ENCODE measurements at regions not wholly inside any gene's neighbourhood (a gene's known extent, or its start where the extent isn't known, plus 50 kb on each side); places are given as distances from the start of the nearest gene placed in this dataset.
"Not testable (repeated sequence)": the region's sequence is repeated elsewhere in the genome, so short reads cannot be mapped to it uniquely, and the experiment has no call there.

DNA sequence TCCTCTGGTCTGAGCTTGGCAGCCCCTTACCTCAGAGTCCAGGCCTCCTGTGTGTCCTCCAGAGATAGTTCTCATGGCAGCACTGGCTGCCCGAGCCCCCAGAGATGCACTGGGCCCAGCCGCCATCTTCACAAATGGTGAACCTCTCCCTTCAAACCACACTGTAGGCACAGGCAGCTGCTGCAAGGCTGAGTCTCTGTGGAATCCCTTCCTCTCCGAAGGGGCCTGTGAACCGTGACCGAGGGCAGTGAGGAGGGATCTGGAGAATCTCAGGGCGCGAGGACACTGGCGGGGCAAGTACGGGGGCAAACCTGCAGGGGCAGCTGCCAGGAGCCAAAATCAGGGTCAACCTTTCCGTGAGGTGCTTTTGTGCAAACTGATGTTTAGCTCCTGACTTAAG lies 69.5 kb upstream of the CFAP46 start:
- no peak overlapping the region for H2AFZ ChIP-seq (ENCODE audit: low read depth)
- no peak overlapping the region for H3K4me2 ChIP-seq
- no peaks in the 10 kb centered on the region for H3K27me3 ChIP-seq (ENCODE audit: insufficient read depth)
- H3K4me3 ChIP-seq (ENCODE audit: low read depth in 2 of 2, low read length in 1 of 2), result no peak overlapping the region
- H3K79me2 ChIP-seq (ENCODE audit: insufficient read depth), result no peaks in the 10 kb centered on the region
- no peaks in the 10 kb centered on the region for H3K9me2 ChIP-seq
- H3K4me1 ChIP-seq (ENCODE audit: control insufficient read depth in 1 of 2, insufficient read depth in 2 of 2, low read depth in 1 of 2, low read length in 1 of 2), result no peaks in the 10 kb centered on the region
- H4K20me1 ChIP-seq (ENCODE audit: insufficient read depth), result no peaks in the 10 kb centered on the region
- WGBS (ENCODE audit: low lambda C conversion rate), result 63% methylated on average over 9 of the region's 10 CpGs
- no peak for DNase-seq
- H3K9ac ChIP-seq, result no peak overlapping the region
- CTCF ChIA-PET, result no interaction called here
- POLR2A ChIA-PET, result interaction anchor here (0.7 kb wide), 1 partner anchor 9 kb away, joined by 3 read pairs; no protein-coding TSS in a partner anchor
- no peaks in the 10 kb centered on the region for H3K9me3 ChIP-seq
- H3K27ac ChIP-seq (ENCODE audit: low read depth in 2 of 2, low read length in 1 of 2), result no peak overlapping the region
- H3K36me3 ChIP-seq (replicated peaks in 1 of 2; ENCODE audit: control insufficient read depth in 1 of 2, insufficient read depth in 2 of 2, low read length in 1 of 2), result no peaks in the 10 kb centered on the region
- no peak for TF ChIP-seq RCOR1 (IDR thresholded peaks at IDR 0.05; ENCODE audit: low read length)
- peaks cover 8% of the 10 kb centered on the region for H3F3A ChIP-seq (replicated peaks; ENCODE audit: insufficient read depth)

DNA sequence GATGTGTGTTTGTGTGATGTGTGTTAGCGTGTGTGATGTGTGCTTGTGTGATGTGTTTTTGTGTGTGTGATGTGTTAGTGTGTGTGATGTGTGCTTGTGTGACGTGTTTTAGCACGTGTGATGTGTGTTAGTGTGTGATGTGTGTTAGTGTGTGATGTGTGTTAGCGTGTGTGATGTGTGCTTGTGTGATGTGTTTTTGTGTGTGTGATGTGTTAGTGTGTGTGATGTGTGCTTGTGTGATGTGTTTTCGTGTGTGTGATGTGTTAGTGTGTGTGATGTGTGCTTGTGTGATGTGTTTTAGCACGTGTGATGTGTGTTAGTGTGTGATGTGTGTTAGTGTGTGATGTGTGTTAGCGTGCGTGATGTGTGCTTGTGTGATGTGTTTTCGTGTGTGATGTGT lies 69.0 kb upstream of the CFAP46 start:
- 55% methylated on average over 9 of the region's 9 CpGs for WGBS (ENCODE audit: low lambda C conversion rate)
- H4K20me1 ChIP-seq (ENCODE audit: insufficient read depth); H3K9me2 ChIP-seq; H3K4me3 ChIP-seq (ENCODE audit: low read depth in 2 of 2, low read length in 1 of 2); DNase-seq; CTCF ChIA-PET; H3K36me3 ChIP-seq (replicated peaks in 1 of 2; ENCODE audit: control insufficient read depth in 1 of 2, insufficient read depth in 2 of 2, low read length in 1 of 2); H2AFZ ChIP-seq (ENCODE audit: low read depth); H3F3A ChIP-seq (replicated peaks; ENCODE audit: insufficient read depth); H3K9ac ChIP-seq; H3K9me3 ChIP-seq; H3K27me3 ChIP-seq (ENCODE audit: insufficient read depth); H3K4me1 ChIP-seq (ENCODE audit: control insufficient read depth in 1 of 2, insufficient read depth in 2 of 2, low read depth in 1 of 2, low read length in 1 of 2); H3K79me2 ChIP-seq (ENCODE audit: insufficient read depth); H3K27ac ChIP-seq (ENCODE audit: low read depth in 2 of 2, low read length in 1 of 2); H3K4me2 ChIP-seq: not testable (repeated sequence)
- POLR2A ChIA-PET, result interaction anchor here (0.7 kb wide), 1 partner anchor 8 kb away, joined by 3 read pairs; no protein-coding TSS in a partner anchor

DNA sequence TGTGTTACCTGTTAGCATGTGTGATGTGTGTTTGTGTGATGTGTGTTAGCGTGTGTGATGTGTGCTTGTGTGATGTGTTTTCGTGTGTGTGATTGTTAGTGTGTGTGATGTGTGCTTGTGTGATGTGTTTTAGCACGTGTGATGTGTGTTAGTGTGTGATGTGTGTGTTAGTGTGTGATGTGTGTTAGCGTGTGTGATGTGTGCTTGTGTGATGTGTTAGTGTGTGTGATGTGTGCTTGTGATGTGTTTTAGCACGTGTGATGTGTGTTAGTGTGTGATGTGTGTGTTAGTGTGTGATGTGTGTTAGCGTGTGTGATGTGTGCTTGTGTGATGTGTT lies 68.4 kb upstream of the CFAP46 start:
- H3K4me1 ChIP-seq (ENCODE audit: control insufficient read depth in 1 of 2, insufficient read depth in 2 of 2, low read depth in 1 of 2, low read length in 1 of 2); H3K79me2 ChIP-seq (ENCODE audit: insufficient read depth); H3K4me2 ChIP-seq; H3K9me2 ChIP-seq; H3K27ac ChIP-seq (ENCODE audit: low read depth in 2 of 2, low read length in 1 of 2); CTCF ChIA-PET; H2AFZ ChIP-seq (ENCODE audit: low read depth); H3K36me3 ChIP-seq (replicated peaks in 1 of 2; ENCODE audit: control insufficient read depth in 1 of 2, insufficient read depth in 2 of 2, low read length in 1 of 2); DNase-seq; H3K4me3 ChIP-seq (ENCODE audit: low read depth in 2 of 2, low read length in 1 of 2); H3K27me3 ChIP-seq (ENCODE audit: insufficient read depth); H4K20me1 ChIP-seq (ENCODE audit: insufficient read depth); H3F3A ChIP-seq (replicated peaks; ENCODE audit: insufficient read depth); H3K9ac ChIP-seq; H3K9me3 ChIP-seq; POLR2A ChIA-PET: not testable (repeated sequence)
- 63% methylated on average over 6 of the region's 6 CpGs for WGBS (ENCODE audit: low lambda C conversion rate)

DNA sequence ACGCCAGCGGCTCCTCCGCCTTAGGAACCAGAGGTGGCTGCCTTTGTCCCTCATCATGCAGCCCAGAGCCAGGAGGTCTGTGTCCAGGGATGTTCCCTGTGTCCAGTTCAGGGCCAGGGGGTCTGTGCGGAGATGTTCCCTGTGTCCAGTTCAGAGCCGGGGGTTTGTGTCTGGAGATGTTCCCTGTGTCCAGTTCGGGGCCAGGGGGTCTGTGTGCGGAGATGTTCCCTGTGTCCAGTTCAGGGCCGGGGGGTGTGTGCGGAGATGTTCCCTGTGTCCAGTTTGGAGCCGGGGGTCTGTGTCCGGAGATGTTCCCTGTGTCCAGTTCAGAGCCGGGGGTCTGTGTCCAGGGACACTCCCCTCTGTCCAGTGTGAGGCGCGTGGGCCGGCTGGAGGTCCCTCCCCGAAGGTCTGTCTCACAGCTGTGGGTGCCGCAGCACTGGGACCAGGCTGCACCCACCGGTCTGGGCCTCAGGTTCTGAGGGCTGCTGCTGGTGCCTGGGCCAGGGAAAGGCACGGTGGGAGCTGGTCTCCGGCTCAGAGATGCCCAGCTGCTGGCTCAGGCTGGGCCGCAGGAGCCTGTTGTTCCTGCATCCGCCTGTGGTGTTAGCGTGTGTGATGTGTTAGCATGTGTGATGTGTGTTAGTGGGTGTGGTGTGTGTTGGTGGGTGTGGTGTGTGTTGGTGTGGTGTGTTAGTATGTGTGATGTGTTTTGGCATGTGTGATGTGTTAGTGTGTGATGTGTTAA lies 67.9 kb upstream of the CFAP46 start:
- H3K4me3 ChIP-seq (ENCODE audit: low read depth in 2 of 2, low read length in 1 of 2), result no peak overlapping the region
- no peaks in the 10 kb centered on the region for H3K9me2 ChIP-seq
- H3F3A ChIP-seq (replicated peaks; ENCODE audit: insufficient read depth), result peaks cover 8% of the 10 kb centered on the region
- POLR2A ChIA-PET, result no interaction called here
- no peaks in the 10 kb centered on the region for H3K27me3 ChIP-seq (ENCODE audit: insufficient read depth)
- no peaks in the 10 kb centered on the region for H3K4me1 ChIP-seq (ENCODE audit: control insufficient read depth in 1 of 2, insufficient read depth in 2 of 2, low read depth in 1 of 2, low read length in 1 of 2)
- H3K79me2 ChIP-seq (ENCODE audit: insufficient read depth), result no peaks in the 10 kb centered on the region
- DNase-seq, result no peak
- no peak overlapping the region for H3K4me2 ChIP-seq
- H3K27ac ChIP-seq (ENCODE audit: low read depth in 2 of 2, low read length in 1 of 2), result no peak overlapping the region
- no peak overlapping the region for H2AFZ ChIP-seq (ENCODE audit: low read depth)
- H3K36me3 ChIP-seq (replicated peaks in 1 of 2; ENCODE audit: control insufficient read depth in 1 of 2, insufficient read depth in 2 of 2, low read length in 1 of 2), result no peaks in the 10 kb centered on the region
- TF ChIP-seq TCF12 (IDR thresholded peaks at IDR 0.05) (no peak), FOSL2 (IDR thresholded peaks at IDR 0.05; ENCODE audit: borderline replicate concordance, low read depth) (no peak), SIN3A (IDR thresholded peaks at IDR 0.05; ENCODE audit: borderline replicate concordance, low read depth, low read length) (no peak), RCOR1 (IDR thresholded peaks at IDR 0.05; ENCODE audit: low read length) (no peak), RFX5 (IDR thresholded peaks at IDR 0.05; ENCODE audit: low read length) (no peak)
- TF ChIP-seq, protein P1, sequence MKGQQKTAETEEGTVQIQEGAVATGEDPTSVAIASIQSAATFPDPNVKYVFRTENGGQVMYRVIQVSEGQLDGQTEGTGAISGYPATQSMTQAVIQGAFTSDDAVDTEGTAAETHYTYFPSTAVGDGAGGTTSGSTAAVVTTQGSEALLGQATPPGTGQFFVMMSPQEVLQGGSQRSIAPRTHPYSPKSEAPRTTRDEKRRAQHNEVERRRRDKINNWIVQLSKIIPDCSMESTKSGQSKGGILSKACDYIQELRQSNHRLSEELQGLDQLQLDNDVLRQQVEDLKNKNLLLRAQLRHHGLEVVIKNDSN (IDR thresholded peaks at IDR 0.05; ENCODE audit: borderline replicate concordance, low read depth), result no peak
- TF ChIP-seq, protein P2, sequence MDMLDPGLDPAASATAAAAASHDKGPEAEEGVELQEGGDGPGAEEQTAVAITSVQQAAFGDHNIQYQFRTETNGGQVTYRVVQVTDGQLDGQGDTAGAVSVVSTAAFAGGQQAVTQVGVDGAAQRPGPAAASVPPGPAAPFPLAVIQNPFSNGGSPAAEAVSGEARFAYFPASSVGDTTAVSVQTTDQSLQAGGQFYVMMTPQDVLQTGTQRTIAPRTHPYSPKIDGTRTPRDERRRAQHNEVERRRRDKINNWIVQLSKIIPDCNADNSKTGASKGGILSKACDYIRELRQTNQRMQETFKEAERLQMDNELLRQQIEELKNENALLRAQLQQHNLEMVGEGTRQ (IDR thresholded peaks at IDR 0.05; ENCODE audit: borderline replicate concordance, low read depth, low read length), result no peak
- TF ChIP-seq, protein P3, sequence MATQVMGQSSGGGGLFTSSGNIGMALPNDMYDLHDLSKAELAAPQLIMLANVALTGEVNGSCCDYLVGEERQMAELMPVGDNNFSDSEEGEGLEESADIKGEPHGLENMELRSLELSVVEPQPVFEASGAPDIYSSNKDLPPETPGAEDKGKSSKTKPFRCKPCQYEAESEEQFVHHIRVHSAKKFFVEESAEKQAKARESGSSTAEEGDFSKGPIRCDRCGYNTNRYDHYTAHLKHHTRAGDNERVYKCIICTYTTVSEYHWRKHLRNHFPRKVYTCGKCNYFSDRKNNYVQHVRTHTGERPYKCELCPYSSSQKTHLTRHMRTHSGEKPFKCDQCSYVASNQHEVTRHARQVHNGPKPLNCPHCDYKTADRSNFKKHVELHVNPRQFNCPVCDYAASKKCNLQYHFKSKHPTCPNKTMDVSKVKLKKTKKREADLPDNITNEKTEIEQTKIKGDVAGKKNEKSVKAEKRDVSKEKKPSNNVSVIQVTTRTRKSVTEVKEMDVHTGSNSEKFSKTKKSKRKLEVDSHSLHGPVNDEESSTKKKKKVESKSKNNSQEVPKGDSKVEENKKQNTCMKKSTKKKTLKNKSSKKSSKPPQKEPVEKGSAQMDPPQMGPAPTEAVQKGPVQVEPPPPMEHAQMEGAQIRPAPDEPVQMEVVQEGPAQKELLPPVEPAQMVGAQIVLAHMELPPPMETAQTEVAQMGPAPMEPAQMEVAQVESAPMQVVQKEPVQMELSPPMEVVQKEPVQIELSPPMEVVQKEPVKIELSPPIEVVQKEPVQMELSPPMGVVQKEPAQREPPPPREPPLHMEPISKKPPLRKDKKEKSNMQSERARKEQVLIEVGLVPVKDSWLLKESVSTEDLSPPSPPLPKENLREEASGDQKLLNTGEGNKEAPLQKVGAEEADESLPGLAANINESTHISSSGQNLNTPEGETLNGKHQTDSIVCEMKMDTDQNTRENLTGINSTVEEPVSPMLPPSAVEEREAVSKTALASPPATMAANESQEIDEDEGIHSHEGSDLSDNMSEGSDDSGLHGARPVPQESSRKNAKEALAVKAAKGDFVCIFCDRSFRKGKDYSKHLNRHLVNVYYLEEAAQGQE (IDR thresholded peaks at IDR 0.05; ENCODE audit: low read depth, low read length), result no peak
- WGBS (ENCODE audit: low lambda C conversion rate), result 70% methylated on average over 10 of the region's 23 CpGs
- H4K20me1 ChIP-seq (ENCODE audit: insufficient read depth), result no peaks in the 10 kb centered on the region
- CTCF ChIA-PET, result no interaction called here
- H3K9me3 ChIP-seq, result no peaks in the 10 kb centered on the region
- H3K9ac ChIP-seq, result no peak overlapping the region

Measured in SK-N-SH (cell line).